Activated CD4-positive, alpha-beta T cell treated with anti-CD3 and anti-CD28 coated beads, Interleukin-2, amount 50 U/mL, for 4 hours (primary cell): ENCODE measurements at regions not wholly inside any gene's neighbourhood (a gene's known extent, or its start where the extent isn't known, plus 50 kb on each side); places are given as distances from the start of the nearest gene placed in this dataset.

ENCODE experiments used
- DNase-seq, 2 experiments: peaks; one replicate each; pipeline ENCODE4 v3.0.0-alpha.2; 2020

GRCh38 chr10:81034383-81034782 lies 496.7 kb downstream of the SH2D4B start:
- DNase-seq = no peak

- DNase-seq = no peak
Measured at GRCh38 chr10:81036257-81036656, 498.6 kb downstream of the SH2D4B start.

GRCh38 chr10:81040031-81040430 lies 502.3 kb downstream of the SH2D4B start:
- DNase-seq = no peak

- DNase-seq = no peak
Measured at GRCh38 chr10:81040940-81041339, 503.2 kb downstream of the SH2D4B start.

- DNase-seq = no peak
Measured at GRCh38 chr10:81042647-81043046, 504.9 kb downstream of the SH2D4B start.

- no peak for DNase-seq
Measured at GRCh38 chr10:81065474-81065873, 527.8 kb downstream of the SH2D4B start.

GRCh38 chr10:81068460-81068859 lies 530.8 kb downstream of the SH2D4B start:
- DNase-seq = no peak

GRCh38 chr10:81071087-81071796 lies 533.5 kb downstream of the SH2D4B start:
- no peak for DNase-seq

- DNase-seq = no peak
Measured at GRCh38 chr10:81073155-81073554, 535.5 kb downstream of the SH2D4B start.

GRCh38 chr10:81081887-81082620 lies 544.4 kb downstream of the SH2D4B start:
- DNase-seq = no peak

GRCh38 chr10:81082621-81083376 lies 545.1 kb downstream of the SH2D4B start:
- DNase-seq = no peak

GRCh38 chr10:81093056-81093455 lies 555.4 kb downstream of the SH2D4B start:
- no peak for DNase-seq

- DNase-seq = no peak
Measured at GRCh38 chr10:81095238-81095637, 557.5 kb downstream of the SH2D4B start.

- no peak for DNase-seq
Measured at GRCh38 chr10:81096558-81096957, 558.9 kb downstream of the SH2D4B start.

GRCh38 chr10:81101062-81101461 lies 563.4 kb downstream of the SH2D4B start:
- DNase-seq = no peak

- no peak for DNase-seq
Measured at GRCh38 chr10:81104494-81104893, 566.8 kb downstream of the SH2D4B start.

- no peak for DNase-seq
Measured at GRCh38 chr10:81108516-81109199, 571.0 kb downstream of the SH2D4B start.

- DNase-seq = no peak
Measured at GRCh38 chr10:81109200-81109752, 571.6 kb downstream of the SH2D4B start.

- DNase-seq = no peak
Measured at GRCh38 chr10:81116201-81116600, 578.5 kb downstream of the SH2D4B start.

GRCh38 chr10:81116990-81117389 lies 579.3 kb downstream of the SH2D4B start:
- DNase-seq = no peak

GRCh38 chr10:81127931-81128330 lies 590.2 kb downstream of the SH2D4B start:
- no peak for DNase-seq

GRCh38 chr10:81130014-81130413 lies 592.3 kb downstream of the SH2D4B start:
- DNase-seq = no peak

- DNase-seq = no peak
Measured at GRCh38 chr10:81135851-81136250, 598.1 kb downstream of the SH2D4B start.
